Cardiac fibroblast (primary cell): ENCODE measurements at regions not wholly inside any gene's neighbourhood (a gene's known extent, or its start where the extent isn't known, plus 50 kb on each side); places are given as distances from the start of the nearest gene placed in this dataset.

Experiments
- DNase-seq, 2 donors: peaks; one replicate each; pipeline versions ENCODE4 v3.0.0 to v3.0.0-alpha.2; 2010; ENCODE audit warnings: low read depth in 2 of 2
- H3K4me3 ChIP-seq, 2 donors: replicated peaks in 1 of 2; 1 replicate in 1 of 2; 2 replicates in 1 of 2; pipeline ENCODE4 v1.5.1; 2011; ENCODE audit warnings: low read depth in 2 of 2, low read length in 2 of 2, mild to moderate bottlenecking in 2 of 2, moderate library complexity in 1 of 2
- CTCF ChIP-seq: IDR thresholded peaks from one replicate; pipeline ENCODE4 v1.5.1; 2011; ENCODE audit warnings: low read depth, mild to moderate bottlenecking, low read length, inconsistent platforms

GRCh38 chr3:98982351-98982750 is 80.9 kb upstream of the DCBLD2 start:
- TF ChIP-seq CTCF, result no peak
- no peak for DNase-seq
- no peak overlapping the region for H3K4me3 ChIP-seq

- H3K4me3 ChIP-seq, result peak overlapping the region in 1 of 2 donors; percentile 15
- no peak for TF ChIP-seq CTCF
- DNase-seq, result peak in 1 of 2 donors; percentile 81
Observed at GRCh38 chr3:98980915-98981596, 79.6 kb upstream of the DCBLD2 start.

- H3K4me3 ChIP-seq, result no peak overlapping the region
- TF ChIP-seq CTCF, result no peak
- no peak for DNase-seq
Observed at GRCh38 chr3:98979296-98979695, 77.8 kb upstream of the DCBLD2 start.

- no peak for DNase-seq
- TF ChIP-seq CTCF, result no peak
- no peak overlapping the region for H3K4me3 ChIP-seq
Observed at GRCh38 chr3:98978068-98978811, 76.7 kb upstream of the DCBLD2 start.

GRCh38 chr3:98977520-98977919 is 76.0 kb upstream of the DCBLD2 start:
- peak; percentile 72 to 95 for DNase-seq
- TF ChIP-seq CTCF, result no peak
- no peak overlapping the region for H3K4me3 ChIP-seq

- H3K4me3 ChIP-seq, result no peak overlapping the region
- no peak for DNase-seq
- TF ChIP-seq CTCF, result no peak
Observed at GRCh38 chr3:98974442-98974841, 72.9 kb upstream of the DCBLD2 start.
